GM12872 (cell line): ENCODE measurements at regions not wholly inside any gene's neighbourhood (a gene's known extent, or its start where the extent isn't known, plus 50 kb on each side); places are given as distances from the start of the nearest gene placed in this dataset.

Experiments used
- CTCF ChIP-seq: IDR thresholded peaks from 3 replicates; pipeline ENCODE4 v1.5.1; 2011; ENCODE audit warnings: low read depth, mild to moderate bottlenecking, low read length, moderate library complexity; ENCODE audit not compliant: insufficient read depth

- TF ChIP-seq CTCF: no peak
Observed at GRCh38 chr12:14315501-14315900, 50.0 kb upstream of the ATF7IP start.
